Neuron (in vitro differentiated cells): ENCODE measurements at regions not wholly inside any gene's neighbourhood (a gene's known extent, or its start where the extent isn't known, plus 50 kb on each side); places are given as distances from the start of the nearest gene placed in this dataset.
"Not testable (repeated sequence)": the region's sequence is repeated elsewhere in the genome, so short reads cannot be mapped to it uniquely, and the experiment has no call there.

Source experiments
- H2AFZ ChIP-seq: one replicate; pipeline ENCODE4 v1.6.1; 2013; ENCODE audit warnings: low read depth, mild to moderate bottlenecking, inconsistent platforms, low read length, moderate library complexity
- H3K27me3 ChIP-seq: one replicate; pipeline ENCODE4 v1.6.1; 2013; ENCODE audit warnings: low read length; ENCODE audit not compliant: insufficient read depth
- H3K36me3 ChIP-seq: one replicate; pipeline ENCODE4 v1.6.1; 2013; ENCODE audit warnings: low read length; ENCODE audit not compliant: insufficient read depth
- H3K4me1 ChIP-seq: one replicate; pipeline ENCODE4 v1.6.1; 2013; ENCODE audit warnings: low read length; ENCODE audit not compliant: insufficient read depth
- H3K4me3 ChIP-seq: 2 replicates; pipeline ENCODE4 v1.5.1; 2013; ENCODE audit warnings: mild to moderate bottlenecking, low read length, moderate library complexity
- H3K9me3 ChIP-seq: one replicate; pipeline ENCODE4 v1.6.1; 2013; ENCODE audit warnings: low read length

DNA sequence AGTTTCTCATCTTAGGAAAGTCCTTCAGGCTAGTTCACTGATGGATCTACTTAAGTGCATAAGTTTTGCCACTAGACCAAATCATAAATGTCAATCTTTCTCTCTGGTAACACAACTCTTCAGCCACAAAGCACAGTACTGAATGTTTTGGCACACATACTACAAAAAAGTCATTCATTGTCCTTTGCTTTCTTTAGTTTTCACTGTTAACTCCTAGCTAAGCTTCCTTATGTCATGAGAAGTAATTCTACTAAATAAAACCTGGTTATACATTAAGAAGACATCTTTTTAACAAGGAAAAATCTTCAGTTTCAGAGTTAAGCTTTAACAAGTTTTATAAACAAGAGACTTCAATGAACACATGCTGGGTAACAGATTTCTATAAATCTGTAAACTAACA, 379.2 kb upstream of the NFIA start:
- Histone ChIP-seq H2AFZ (no peak overlapping the region), H3K36me3 (no peaks in the 10 kb centered on the region), H3K27me3 (no peaks in the 10 kb centered on the region), H3K4me3 (no peak overlapping the region), H3K9me3 (no peaks in the 10 kb centered on the region), H3K4me1 (no peaks in the 10 kb centered on the region)

- no peak overlapping the region for H2AFZ ChIP-seq
- no peaks in the 10 kb centered on the region for H3K27me3 ChIP-seq
- H3K4me3 ChIP-seq = no peak overlapping the region
- H3K9me3 ChIP-seq = no peaks in the 10 kb centered on the region
- H3K36me3 ChIP-seq = no peaks in the 10 kb centered on the region
- peaks cover 8% of the 10 kb centered on the region for H3K4me1 ChIP-seq
These were observed 383.0 kb upstream of the NFIA start for GRCh38 chr1:60699325-60699724.

DNA sequence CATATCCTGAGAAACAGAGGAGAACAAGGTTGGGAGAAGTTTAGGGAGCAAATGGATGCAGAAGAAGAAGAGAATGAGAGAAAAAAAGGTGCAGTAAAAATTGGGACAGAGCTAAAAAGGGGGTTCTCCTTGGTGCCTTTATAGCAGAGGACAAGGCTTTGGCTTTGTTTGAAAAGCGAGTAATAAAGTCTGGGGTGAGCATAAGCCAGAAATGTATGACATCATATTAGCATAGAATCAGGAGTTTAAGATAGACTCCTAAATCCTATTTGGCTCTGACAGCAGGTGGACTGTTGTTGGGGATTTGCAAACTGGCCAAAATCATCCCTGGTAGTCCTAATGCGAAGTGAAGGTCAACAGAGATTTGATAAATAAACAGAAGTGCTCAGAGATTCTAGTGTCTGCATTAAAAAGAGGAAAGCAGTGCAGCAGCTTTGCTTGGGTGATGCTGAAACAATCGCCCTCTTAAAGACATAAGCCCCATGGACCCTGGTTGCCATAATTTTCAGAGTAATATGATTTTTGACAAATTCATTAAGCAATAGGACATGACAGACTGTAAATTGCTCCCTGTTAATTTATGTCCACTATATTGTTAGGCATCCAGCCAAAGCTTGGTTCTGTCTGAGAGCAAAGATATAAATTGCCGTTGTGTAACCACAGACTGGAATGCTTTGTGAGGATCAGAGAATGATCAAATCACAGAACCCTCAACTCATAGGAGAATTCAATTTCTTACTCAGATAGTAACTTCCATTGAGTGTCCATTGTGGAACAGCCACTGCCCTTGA, 385.0 kb upstream of the NFIA start:
- Histone ChIP-seq H3K27me3 (no peaks in the 10 kb centered on the region), H3K4me1 (peaks cover 8% of the 10 kb centered on the region), H2AFZ (no peak overlapping the region), H3K4me3 (no peak overlapping the region), H3K9me3 (peaks cover 3% of the 10 kb centered on the region), H3K36me3 (no peaks in the 10 kb centered on the region)

DNA sequence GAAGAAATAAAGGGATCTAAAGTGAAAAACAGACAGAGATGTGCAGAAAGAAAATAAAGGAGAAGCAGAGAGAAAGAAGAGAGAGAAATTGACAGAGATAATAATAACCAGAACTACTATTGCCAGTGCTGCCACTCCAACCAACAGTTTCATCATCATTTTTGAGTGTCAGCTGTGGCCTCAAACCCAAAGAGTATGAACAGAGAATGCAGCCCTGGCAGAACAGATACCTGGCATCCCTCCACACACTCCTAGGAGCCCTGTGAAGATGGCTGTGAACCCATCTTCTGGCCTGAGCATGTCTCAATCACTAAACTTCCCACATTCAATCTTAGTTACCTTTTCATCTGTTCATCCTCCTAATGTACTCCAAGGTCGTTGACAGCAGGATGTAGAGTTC, 385.8 kb upstream of the NFIA start:
- Histone ChIP-seq H3K9me3 (peaks cover 3% of the 10 kb centered on the region), H3K27me3 (no peaks in the 10 kb centered on the region), H2AFZ (no peak overlapping the region), H3K4me3 (no peak overlapping the region), H3K4me1 (peaks cover 8% of the 10 kb centered on the region), H3K36me3 (no peaks in the 10 kb centered on the region)

DNA sequence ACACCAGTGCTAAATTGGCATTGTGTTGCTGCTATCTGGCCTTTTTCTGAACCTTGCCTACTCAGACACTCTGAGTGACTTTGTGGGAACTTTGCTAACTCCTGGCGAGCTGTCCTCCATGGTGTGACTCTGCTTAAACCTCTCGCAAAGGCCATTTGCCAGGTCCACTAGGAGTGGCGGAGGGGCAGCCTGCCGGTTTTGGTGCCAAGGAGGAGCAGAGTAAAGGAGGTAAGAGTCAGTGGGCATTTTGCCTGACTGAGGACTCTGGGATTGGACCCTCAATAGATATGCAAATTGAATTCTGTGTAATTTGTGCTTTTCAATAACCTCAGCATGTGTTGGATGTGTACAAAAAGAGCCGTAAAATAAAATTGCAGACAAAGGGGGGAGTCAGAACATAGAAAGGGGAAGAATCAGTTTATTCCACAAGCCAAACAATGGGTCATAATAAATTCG, 386.6 kb upstream of the NFIA start:
- H3K36me3 ChIP-seq = no peaks in the 10 kb centered on the region
- no peak overlapping the region for H3K4me3 ChIP-seq
- peaks cover 3% of the 10 kb centered on the region for H3K9me3 ChIP-seq
- no peaks in the 10 kb centered on the region for H3K27me3 ChIP-seq
- H2AFZ ChIP-seq = no peak overlapping the region
- peaks cover 8% of the 10 kb centered on the region for H3K4me1 ChIP-seq

- Histone ChIP-seq H3K9me3 (peaks cover 3% of the 10 kb centered on the region), H3K4me3 (no peak overlapping the region), H3K36me3 (no peaks in the 10 kb centered on the region), H3K27me3 (no peaks in the 10 kb centered on the region), H2AFZ (no peak overlapping the region), H3K4me1 (peaks cover 8% of the 10 kb centered on the region)
These were observed 387.4 kb upstream of the NFIA start for GRCh38 chr1:60694980-60695379.

- peaks cover 11% of the 10 kb centered on the region for H3K4me1 ChIP-seq
- H3K36me3 ChIP-seq = no peaks in the 10 kb centered on the region
- no peak overlapping the region for H3K4me3 ChIP-seq
- H3K27me3 ChIP-seq = no peaks in the 10 kb centered on the region
- H2AFZ ChIP-seq = no peak overlapping the region
- peaks cover 3% of the 10 kb centered on the region for H3K9me3 ChIP-seq
These were observed 390.3 kb upstream of the NFIA start for GRCh38 chr1:60692031-60692430.

- not testable (repeated sequence) for H3K4me3 ChIP-seq, H2AFZ ChIP-seq, H3K9me3 ChIP-seq, H3K36me3 ChIP-seq, H3K27me3 ChIP-seq
- peaks cover 14% of the 10 kb centered on the region for H3K4me1 ChIP-seq
These were observed 394.1 kb upstream of the NFIA start for GRCh38 chr1:60688221-60688620.

GRCh38 chr1:60681095-60681860, 401.1 kb upstream of the NFIA start:
- Histone ChIP-seq H3K36me3 (no peaks in the 10 kb centered on the region), H3K9me3 (no peaks in the 10 kb centered on the region), H3K4me3 (no peak overlapping the region), H3K27me3 (no peaks in the 10 kb centered on the region), H3K4me1 (peaks cover 29% of the 10 kb centered on the region), H2AFZ (no peak overlapping the region)

- H3K36me3 ChIP-seq = no peaks in the 10 kb centered on the region
- H3K4me3 ChIP-seq = no peak overlapping the region
- no peak overlapping the region for H2AFZ ChIP-seq
- no peaks in the 10 kb centered on the region for H3K27me3 ChIP-seq
- peaks cover 19% of the 10 kb centered on the region for H3K4me1 ChIP-seq
- no peaks in the 10 kb centered on the region for H3K9me3 ChIP-seq
These were observed 402.6 kb upstream of the NFIA start for GRCh38 chr1:60679524-60680375.

DNA sequence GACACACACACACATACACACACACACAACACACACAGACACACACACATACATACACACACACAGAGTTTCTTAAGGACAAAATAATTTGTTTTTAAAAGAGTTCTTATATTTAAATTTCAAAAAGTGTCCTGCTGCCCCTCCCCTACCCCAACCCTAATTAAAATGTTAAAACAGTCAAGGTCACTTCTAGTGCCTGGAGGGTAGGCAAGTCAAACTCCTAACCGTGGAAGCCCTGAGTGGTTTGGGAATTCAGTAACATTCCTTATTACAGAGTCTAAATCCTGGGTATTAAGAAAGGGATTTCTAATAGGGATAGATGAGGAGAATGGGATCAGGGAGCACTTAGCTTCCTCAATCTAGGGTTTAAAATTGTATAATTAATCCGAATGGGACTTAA, 403.6 kb upstream of the NFIA start:
- H3K36me3 ChIP-seq = no peaks in the 10 kb centered on the region
- H2AFZ ChIP-seq = no peak overlapping the region
- peaks cover 26% of the 10 kb centered on the region for H3K4me1 ChIP-seq
- H3K27me3 ChIP-seq = no peaks in the 10 kb centered on the region
- no peaks in the 10 kb centered on the region for H3K9me3 ChIP-seq
- H3K4me3 ChIP-seq = no peak overlapping the region

- H3K27me3 ChIP-seq = no peaks in the 10 kb centered on the region
- no peaks in the 10 kb centered on the region for H3K9me3 ChIP-seq
These were observed 404.0 kb upstream of the NFIA start for GRCh38 chr1:60678391-60678790.

DNA sequence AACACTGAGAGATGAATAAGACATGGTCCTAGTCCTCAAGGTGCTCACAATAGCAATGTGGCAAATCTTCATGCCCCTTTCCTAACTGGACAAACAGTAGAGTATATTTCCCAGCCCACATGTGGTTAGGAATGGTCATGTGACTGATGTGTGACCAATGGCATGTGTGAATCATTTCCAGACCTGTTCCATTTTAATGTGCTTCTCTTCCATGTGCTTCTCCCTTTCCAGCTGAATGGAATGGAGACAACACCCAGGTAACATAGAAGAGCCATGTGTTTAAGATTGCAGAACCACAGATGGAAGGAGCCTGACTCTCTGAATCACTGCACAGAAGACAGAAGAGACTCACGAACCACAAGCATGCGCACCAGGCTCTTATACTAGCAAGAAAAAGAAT, 409.9 kb upstream of the NFIA start:
- peaks cover 10% of the 10 kb centered on the region for H3K4me1 ChIP-seq
- no peak overlapping the region for H2AFZ ChIP-seq
- H3K36me3 ChIP-seq = no peaks in the 10 kb centered on the region
- H3K4me3 ChIP-seq = no peak overlapping the region
- H3K27me3 ChIP-seq = no peaks in the 10 kb centered on the region
- no peaks in the 10 kb centered on the region for H3K9me3 ChIP-seq

More at GRCh38 chr1:60678391-60678790, 404.0 kb upstream of the NFIA start:
- no peak overlapping the region for H3K4me3 ChIP-seq
- no peaks in the 10 kb centered on the region for H3K36me3 ChIP-seq
- peaks cover 26% of the 10 kb centered on the region for H3K4me1 ChIP-seq
- H2AFZ ChIP-seq = no peak overlapping the region
